ENCODE measurements at regions not wholly inside any gene's neighbourhood (a gene's known extent, or its start where the extent isn't known, plus 50 kb on each side); places are given as distances from the start of the nearest gene placed in this dataset.

DNA sequence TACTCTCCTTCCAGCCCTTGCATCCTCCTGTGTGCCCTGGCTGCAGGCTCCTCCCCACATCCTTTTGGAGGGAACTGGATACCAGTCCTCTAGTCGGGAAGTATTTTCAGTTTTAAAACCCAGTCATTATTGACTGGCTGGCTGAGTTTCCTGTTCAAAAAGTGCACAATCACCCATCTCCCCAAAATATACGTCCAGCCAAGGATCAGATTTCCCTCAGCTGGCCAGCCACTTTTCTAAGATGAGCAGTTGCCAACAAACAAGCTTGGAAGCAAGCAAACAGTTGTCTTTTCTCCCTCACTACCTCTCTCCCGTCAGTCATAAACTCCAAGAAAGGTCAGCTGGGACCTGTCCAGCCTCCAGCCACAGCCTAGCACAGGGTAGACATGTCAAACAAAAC, 147.7 kb upstream of the GALNT15 start:
- Histone ChIP-seq H3F3A (replicated peaks; ENCODE audit: low read depth) (no peaks in the 10 kb centered on the region), H4K20me1 (replicated peaks; ENCODE audit: insufficient read depth) (no peaks in the 10 kb centered on the region), H3K27me3 (ENCODE audit: insufficient read depth) (no peaks in the 10 kb centered on the region), H3K36me3 (ENCODE audit: insufficient read depth) (no peaks in the 10 kb centered on the region), H3K79me2 (replicated peaks; ENCODE audit: insufficient read depth) (no peaks in the 10 kb centered on the region), H3K4me1 (ENCODE audit: insufficient read depth) (no peaks in the 10 kb centered on the region), H3K9me2 (ENCODE audit: insufficient read depth) (peaks cover 7% of the 10 kb centered on the region; the same call in 1 of the 2 replicates), H3K4me3 (no peak overlapping the region), H2AFZ (no peak overlapping the region), H3K27ac (ENCODE audit: low read depth) (no peak overlapping the region), H3K4me2 (no peak overlapping the region)
- H3K4me3 Mint-ChIP-seq: no peak overlapping the region
- H3K36me3 Mint-ChIP-seq (ENCODE audit: low read depth): peaks cover 4% of the 10 kb centered on the region; the same call in 1 of the 3 replicates
- H3K27ac Mint-ChIP-seq: no peak overlapping the region
- peaks cover 18% of the 10 kb centered on the region for H3K9me3 Mint-ChIP-seq
- H3K4me1 Mint-ChIP-seq: no peaks in the 10 kb centered on the region
- peaks cover 2% of the 10 kb centered on the region for H3K27me3 Mint-ChIP-seq (ENCODE audit: insufficient read depth, low read depth, poor library complexity)
- DNase-seq (ENCODE audit: low spot score): no peak
- TF ChIP-seq, protein P1, sequence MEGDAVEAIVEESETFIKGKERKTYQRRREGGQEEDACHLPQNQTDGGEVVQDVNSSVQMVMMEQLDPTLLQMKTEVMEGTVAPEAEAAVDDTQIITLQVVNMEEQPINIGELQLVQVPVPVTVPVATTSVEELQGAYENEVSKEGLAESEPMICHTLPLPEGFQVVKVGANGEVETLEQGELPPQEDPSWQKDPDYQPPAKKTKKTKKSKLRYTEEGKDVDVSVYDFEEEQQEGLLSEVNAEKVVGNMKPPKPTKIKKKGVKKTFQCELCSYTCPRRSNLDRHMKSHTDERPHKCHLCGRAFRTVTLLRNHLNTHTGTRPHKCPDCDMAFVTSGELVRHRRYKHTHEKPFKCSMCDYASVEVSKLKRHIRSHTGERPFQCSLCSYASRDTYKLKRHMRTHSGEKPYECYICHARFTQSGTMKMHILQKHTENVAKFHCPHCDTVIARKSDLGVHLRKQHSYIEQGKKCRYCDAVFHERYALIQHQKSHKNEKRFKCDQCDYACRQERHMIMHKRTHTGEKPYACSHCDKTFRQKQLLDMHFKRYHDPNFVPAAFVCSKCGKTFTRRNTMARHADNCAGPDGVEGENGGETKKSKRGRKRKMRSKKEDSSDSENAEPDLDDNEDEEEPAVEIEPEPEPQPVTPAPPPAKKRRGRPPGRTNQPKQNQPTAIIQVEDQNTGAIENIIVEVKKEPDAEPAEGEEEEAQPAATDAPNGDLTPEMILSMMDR (conservative IDR thresholded peaks at IDR 0.05; ENCODE audit: low read depth in 2 of 2): no peak
- TF ChIP-seq STAT1 (IDR thresholded peaks at IDR 0.05; ENCODE audit: unreplicated experiment) (no peak), EZH2phosphoT487 (IDR thresholded peaks at IDR 0.05; ENCODE audit: unreplicated experiment) (no peak), EZH2 (IDR thresholded peaks at IDR 0.05; ENCODE audit: low read depth, unreplicated experiment) (no peak), JUNB (IDR thresholded peaks at IDR 0.05; ENCODE audit: unreplicated experiment) (no peak), ZNF114 (CRISPR knock-in tag; IDR thresholded peaks at IDR 0.05) (no peak), NANOG (IDR thresholded peaks at IDR 0.05; ENCODE audit: borderline replicate concordance) (no peak), ZNF331 (CRISPR knock-in tag; IDR thresholded peaks at IDR 0.05; ENCODE audit: low read depth) (no peak), POLR2AphosphoS5 (IDR thresholded peaks at IDR 0.05; ENCODE audit: low read depth) (no peak), CREB1 (CRISPR knock-in tag; IDR thresholded peaks at IDR 0.05; ENCODE audit: low read depth) (no peak)
- TF ChIP-seq, protein P2, sequence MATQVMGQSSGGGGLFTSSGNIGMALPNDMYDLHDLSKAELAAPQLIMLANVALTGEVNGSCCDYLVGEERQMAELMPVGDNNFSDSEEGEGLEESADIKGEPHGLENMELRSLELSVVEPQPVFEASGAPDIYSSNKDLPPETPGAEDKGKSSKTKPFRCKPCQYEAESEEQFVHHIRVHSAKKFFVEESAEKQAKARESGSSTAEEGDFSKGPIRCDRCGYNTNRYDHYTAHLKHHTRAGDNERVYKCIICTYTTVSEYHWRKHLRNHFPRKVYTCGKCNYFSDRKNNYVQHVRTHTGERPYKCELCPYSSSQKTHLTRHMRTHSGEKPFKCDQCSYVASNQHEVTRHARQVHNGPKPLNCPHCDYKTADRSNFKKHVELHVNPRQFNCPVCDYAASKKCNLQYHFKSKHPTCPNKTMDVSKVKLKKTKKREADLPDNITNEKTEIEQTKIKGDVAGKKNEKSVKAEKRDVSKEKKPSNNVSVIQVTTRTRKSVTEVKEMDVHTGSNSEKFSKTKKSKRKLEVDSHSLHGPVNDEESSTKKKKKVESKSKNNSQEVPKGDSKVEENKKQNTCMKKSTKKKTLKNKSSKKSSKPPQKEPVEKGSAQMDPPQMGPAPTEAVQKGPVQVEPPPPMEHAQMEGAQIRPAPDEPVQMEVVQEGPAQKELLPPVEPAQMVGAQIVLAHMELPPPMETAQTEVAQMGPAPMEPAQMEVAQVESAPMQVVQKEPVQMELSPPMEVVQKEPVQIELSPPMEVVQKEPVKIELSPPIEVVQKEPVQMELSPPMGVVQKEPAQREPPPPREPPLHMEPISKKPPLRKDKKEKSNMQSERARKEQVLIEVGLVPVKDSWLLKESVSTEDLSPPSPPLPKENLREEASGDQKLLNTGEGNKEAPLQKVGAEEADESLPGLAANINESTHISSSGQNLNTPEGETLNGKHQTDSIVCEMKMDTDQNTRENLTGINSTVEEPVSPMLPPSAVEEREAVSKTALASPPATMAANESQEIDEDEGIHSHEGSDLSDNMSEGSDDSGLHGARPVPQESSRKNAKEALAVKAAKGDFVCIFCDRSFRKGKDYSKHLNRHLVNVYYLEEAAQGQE (IDR thresholded peaks at IDR 0.05; ENCODE audit: unreplicated experiment): no peak
- TF ChIP-seq, protein P3, sequence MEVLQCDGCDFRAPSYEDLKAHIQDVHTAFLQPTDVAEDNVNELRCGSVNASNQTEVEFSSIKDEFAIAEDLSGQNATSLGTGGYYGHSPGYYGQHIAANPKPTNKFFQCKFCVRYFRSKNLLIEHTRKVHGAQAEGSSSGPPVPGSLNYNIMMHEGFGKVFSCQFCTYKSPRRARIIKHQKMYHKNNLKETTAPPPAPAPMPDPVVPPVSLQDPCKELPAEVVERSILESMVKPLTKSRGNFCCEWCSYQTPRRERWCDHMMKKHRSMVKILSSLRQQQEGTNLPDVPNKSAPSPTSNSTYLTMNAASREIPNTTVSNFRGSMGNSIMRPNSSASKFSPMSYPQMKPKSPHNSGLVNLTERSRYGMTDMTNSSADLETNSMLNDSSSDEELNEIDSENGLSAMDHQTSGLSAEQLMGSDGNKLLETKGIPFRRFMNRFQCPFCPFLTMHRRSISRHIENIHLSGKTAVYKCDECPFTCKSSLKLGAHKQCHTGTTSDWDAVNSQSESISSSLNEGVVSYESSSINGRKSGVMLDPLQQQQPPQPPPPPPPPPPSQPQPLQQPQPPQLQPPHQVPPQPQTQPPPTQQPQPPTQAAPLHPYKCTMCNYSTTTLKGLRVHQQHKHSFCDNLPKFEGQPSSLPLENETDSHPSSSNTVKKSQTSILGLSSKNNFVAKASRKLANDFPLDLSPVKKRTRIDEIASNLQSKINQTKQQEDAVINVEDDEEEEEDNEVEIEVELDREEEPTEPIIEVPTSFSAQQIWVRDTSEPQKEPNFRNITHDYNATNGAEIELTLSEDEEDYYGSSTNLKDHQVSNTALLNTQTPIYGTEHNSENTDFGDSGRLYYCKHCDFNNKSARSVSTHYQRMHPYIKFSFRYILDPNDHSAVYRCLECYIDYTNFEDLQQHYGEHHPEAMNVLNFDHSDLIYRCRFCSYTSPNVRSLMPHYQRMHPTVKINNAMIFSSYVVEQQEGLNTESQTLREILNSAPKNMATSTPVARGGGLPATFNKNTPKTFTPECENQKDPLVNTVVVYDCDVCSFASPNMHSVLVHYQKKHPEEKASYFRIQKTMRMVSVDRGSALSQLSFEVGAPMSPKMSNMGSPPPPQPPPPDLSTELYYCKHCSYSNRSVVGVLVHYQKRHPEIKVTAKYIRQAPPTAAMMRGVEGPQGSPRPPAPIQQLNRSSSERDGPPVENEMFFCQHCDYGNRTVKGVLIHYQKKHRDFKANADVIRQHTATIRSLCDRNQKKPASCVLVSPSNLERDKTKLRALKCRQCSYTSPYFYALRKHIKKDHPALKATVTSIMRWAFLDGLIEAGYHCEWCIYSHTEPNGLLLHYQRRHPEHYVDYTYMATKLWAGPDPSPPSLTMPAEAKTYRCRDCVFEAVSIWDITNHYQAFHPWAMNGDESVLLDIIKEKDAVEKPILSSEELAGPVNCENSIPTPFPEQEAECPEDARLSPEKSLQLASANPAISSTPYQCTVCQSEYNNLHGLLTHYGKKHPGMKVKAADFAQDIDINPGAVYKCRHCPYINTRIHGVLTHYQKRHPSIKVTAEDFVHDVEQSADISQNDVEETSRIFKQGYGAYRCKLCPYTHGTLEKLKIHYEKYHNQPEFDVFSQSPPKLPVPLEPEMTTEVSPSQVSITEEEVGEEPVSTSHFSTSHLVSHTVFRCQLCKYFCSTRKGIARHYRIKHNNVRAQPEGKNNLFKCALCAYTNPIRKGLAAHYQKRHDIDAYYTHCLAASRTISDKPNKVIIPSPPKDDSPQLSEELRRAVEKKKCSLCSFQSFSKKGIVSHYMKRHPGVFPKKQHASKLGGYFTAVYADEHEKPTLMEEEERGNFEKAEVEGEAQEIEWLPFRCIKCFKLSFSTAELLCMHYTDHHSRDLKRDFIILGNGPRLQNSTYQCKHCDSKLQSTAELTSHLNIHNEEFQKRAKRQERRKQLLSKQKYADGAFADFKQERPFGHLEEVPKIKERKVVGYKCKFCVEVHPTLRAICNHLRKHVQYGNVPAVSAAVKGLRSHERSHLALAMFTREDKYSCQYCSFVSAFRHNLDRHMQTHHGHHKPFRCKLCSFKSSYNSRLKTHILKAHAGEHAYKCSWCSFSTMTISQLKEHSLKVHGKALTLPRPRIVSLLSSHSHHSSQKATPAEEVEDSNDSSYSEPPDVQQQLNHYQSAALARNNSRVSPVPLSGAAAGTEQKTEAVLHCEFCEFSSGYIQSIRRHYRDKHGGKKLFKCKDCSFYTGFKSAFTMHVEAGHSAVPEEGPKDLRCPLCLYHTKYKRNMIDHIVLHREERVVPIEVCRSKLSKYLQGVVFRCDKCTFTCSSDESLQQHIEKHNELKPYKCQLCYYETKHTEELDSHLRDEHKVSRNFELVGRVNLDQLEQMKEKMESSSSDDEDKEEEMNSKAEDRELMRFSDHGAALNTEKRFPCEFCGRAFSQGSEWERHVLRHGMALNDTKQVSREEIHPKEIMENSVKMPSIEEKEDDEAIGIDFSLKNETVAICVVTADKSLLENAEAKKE (CRISPR knock-in tag; IDR thresholded peaks at IDR 0.05): no peak
- TF ChIP-seq, protein P4, sequence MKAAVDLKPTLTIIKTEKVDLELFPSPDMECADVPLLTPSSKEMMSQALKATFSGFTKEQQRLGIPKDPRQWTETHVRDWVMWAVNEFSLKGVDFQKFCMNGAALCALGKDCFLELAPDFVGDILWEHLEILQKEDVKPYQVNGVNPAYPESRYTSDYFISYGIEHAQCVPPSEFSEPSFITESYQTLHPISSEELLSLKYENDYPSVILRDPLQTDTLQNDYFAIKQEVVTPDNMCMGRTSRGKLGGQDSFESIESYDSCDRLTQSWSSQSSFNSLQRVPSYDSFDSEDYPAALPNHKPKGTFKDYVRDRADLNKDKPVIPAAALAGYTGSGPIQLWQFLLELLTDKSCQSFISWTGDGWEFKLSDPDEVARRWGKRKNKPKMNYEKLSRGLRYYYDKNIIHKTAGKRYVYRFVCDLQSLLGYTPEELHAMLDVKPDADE (IDR thresholded peaks at IDR 0.05): no peak
- ATAC-seq: no peak
